Breast epithelium (tissue), 3 donors: ENCODE measurements at regions not wholly inside any gene's neighbourhood (a gene's known extent, or its start where the extent isn't known, plus 50 kb on each side); places are given as distances from the start of the nearest gene placed in this dataset.

Experiments
- CTCF ChIP-seq, 3 donors: fragments of 450-650 bp; IDR thresholded peaks; one replicate each; pipeline ENCODE4 v1.5.1; 2016 to 2017; ENCODE audit warnings: antibody characterized with exemption in 3 of 3, mild to moderate bottlenecking in 3 of 3, moderate library complexity in 3 of 3
- POLR2A ChIP-seq: fragments of 450-650 bp; IDR thresholded peaks from one replicate; pipeline ENCODE4 v1.6.1; 2016; ENCODE audit warnings: antibody characterized with exemption, mild to moderate bottlenecking, moderate library complexity

DNA sequence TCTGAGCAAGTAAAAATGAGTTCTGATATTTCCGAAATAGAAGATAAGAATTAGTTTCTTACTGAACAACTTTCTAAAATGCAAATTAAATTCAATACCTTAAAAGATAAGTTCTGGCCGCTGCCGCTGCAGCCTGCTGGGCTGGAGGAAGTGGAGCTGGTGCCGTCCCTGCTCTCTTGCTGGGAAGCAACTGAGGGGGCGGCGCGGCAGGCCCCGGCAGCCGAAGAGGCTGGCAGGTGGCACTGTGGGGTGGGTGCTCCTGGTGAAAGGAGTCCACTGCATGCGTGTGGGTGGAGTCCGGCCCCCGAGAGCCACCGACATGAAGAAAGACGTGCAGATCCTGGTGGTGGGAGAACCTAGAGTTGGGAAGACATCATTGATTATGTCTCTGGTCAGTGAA lies 89.5 kb upstream of the ZNF519 start:
- TF ChIP-seq CTCF (IDR thresholded peaks at IDR 0.05): no peak
- TF ChIP-seq POLR2A: no peak
